Liver (tissue), 3 donors: ENCODE measurements at regions not wholly inside any gene's neighbourhood (a gene's known extent, or its start where the extent isn't known, plus 50 kb on each side); places are given as distances from the start of the nearest gene placed in this dataset.

Experiments
- ATF3 ChIP-seq: IDR thresholded peaks from 2 replicates; pipeline ENCODE4 v1.6.1; 2016; ENCODE audit warnings: antibody characterized with exemption
- JUND ChIP-seq, 2 donors: IDR thresholded peaks; 2 replicates each; pipeline ENCODE4 v1.6.1; 2016; ENCODE audit warnings: antibody characterized with exemption in 2 of 2
- RAD21 ChIP-seq, 2 donors: IDR thresholded peaks; 2 replicates each; pipeline ENCODE4 v1.6.1; 2016; ENCODE audit warnings: antibody characterized with exemption in 2 of 2, mild to moderate bottlenecking in 2 of 2
- TF ChIP-seq, protein P1 (sequence below): fragments of 150-350 bp; IDR thresholded peaks from 2 replicates; pipeline ENCODE4 v1.5.1; 2017; ENCODE audit warnings: improper control_type of control experiment, low read depth, low read length; ENCODE audit not compliant: missing input control
- TF ChIP-seq, protein P2 (sequence below): IDR thresholded peaks from 2 replicates; pipeline ENCODE4 v1.6.1; 2016; ENCODE audit warnings: antibody characterized with exemption
- TF ChIP-seq, protein P3 (sequence below): IDR thresholded peaks from 2 replicates; pipeline ENCODE4 v1.6.1; 2016; ENCODE audit warnings: antibody characterized with exemption, mild to moderate bottlenecking
- donor health status: healthy.
- donor health status: healthy.

DNA sequence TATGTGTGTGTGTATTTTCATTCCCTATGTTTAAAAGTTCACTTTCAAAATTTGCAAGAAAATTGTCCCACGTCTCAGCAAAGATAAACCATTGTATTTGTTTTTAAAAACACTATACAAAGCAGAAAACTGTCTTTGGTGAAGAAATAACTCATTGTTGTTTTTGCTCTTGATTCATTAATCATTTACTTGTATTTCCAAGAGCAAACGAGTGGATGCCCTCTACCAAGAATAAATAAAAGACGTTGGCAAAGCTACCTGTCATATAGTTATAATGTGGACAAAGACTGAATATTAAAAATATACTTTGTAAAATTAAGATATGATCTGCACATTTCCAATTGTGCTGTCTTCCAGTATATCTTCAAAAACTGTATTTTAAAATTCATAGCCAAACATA is 210.9 kb upstream of the NDST3 start:
- TF ChIP-seq, protein P1, sequence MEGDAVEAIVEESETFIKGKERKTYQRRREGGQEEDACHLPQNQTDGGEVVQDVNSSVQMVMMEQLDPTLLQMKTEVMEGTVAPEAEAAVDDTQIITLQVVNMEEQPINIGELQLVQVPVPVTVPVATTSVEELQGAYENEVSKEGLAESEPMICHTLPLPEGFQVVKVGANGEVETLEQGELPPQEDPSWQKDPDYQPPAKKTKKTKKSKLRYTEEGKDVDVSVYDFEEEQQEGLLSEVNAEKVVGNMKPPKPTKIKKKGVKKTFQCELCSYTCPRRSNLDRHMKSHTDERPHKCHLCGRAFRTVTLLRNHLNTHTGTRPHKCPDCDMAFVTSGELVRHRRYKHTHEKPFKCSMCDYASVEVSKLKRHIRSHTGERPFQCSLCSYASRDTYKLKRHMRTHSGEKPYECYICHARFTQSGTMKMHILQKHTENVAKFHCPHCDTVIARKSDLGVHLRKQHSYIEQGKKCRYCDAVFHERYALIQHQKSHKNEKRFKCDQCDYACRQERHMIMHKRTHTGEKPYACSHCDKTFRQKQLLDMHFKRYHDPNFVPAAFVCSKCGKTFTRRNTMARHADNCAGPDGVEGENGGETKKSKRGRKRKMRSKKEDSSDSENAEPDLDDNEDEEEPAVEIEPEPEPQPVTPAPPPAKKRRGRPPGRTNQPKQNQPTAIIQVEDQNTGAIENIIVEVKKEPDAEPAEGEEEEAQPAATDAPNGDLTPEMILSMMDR: no peak
- TF ChIP-seq JUND (IDR thresholded peaks at IDR 0.05): no peak
- TF ChIP-seq, protein P2, sequence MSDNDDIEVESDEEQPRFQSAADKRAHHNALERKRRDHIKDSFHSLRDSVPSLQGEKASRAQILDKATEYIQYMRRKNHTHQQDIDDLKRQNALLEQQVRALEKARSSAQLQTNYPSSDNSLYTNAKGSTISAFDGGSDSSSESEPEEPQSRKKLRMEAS: no peak
- TF ChIP-seq, protein P3, sequence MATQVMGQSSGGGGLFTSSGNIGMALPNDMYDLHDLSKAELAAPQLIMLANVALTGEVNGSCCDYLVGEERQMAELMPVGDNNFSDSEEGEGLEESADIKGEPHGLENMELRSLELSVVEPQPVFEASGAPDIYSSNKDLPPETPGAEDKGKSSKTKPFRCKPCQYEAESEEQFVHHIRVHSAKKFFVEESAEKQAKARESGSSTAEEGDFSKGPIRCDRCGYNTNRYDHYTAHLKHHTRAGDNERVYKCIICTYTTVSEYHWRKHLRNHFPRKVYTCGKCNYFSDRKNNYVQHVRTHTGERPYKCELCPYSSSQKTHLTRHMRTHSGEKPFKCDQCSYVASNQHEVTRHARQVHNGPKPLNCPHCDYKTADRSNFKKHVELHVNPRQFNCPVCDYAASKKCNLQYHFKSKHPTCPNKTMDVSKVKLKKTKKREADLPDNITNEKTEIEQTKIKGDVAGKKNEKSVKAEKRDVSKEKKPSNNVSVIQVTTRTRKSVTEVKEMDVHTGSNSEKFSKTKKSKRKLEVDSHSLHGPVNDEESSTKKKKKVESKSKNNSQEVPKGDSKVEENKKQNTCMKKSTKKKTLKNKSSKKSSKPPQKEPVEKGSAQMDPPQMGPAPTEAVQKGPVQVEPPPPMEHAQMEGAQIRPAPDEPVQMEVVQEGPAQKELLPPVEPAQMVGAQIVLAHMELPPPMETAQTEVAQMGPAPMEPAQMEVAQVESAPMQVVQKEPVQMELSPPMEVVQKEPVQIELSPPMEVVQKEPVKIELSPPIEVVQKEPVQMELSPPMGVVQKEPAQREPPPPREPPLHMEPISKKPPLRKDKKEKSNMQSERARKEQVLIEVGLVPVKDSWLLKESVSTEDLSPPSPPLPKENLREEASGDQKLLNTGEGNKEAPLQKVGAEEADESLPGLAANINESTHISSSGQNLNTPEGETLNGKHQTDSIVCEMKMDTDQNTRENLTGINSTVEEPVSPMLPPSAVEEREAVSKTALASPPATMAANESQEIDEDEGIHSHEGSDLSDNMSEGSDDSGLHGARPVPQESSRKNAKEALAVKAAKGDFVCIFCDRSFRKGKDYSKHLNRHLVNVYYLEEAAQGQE: no peak
- TF ChIP-seq ATF3: no peak
- TF ChIP-seq RAD21 (IDR thresholded peaks at IDR 0.05): no peak
